Kidney epithelial cell (primary cell): ENCODE measurements at regions not wholly inside any gene's neighbourhood (a gene's known extent, or its start where the extent isn't known, plus 50 kb on each side); places are given as distances from the start of the nearest gene placed in this dataset.

Experiments
- DNase-seq: peaks from one replicate; pipeline ENCODE4 v3.0.0-alpha.2; 2010; ENCODE audit warnings: low read depth
- H3K27me3 ChIP-seq: 2 replicates; pipeline ENCODE4 v1.6.0; 2011; ENCODE audit warnings: low read length; ENCODE audit not compliant: control insufficient read depth, insufficient read depth
- H3K36me3 ChIP-seq: 2 replicates; pipeline ENCODE4 v1.5.1; 2011; ENCODE audit warnings: low read length; ENCODE audit not compliant: control insufficient read depth, insufficient read depth
- H3K4me3 ChIP-seq: 2 replicates; pipeline ENCODE4 v1.5.1; 2011; ENCODE audit warnings: low read depth, mild to moderate bottlenecking, control low read depth, low read length
- TF ChIP-seq, protein P1 (sequence below): IDR thresholded peaks from 2 replicates; pipeline ENCODE4 v1.5.1; 2011; ENCODE audit warnings: mild to moderate bottlenecking, moderate library complexity, low read length, control low read depth, inconsistent platforms; ENCODE audit not compliant: insufficient read depth, poor library complexity, severe bottlenecking

GRCh38 chr16:60329108-60329507 lies 1595.0 kb upstream of the GOT2 start:
- DNase-seq, result no peak
- H3K27me3 ChIP-seq, result no peaks in the 10 kb centered on the region

GRCh38 chr16:60328152-60328551 lies 1594.0 kb upstream of the GOT2 start:
- TF ChIP-seq, protein P1, sequence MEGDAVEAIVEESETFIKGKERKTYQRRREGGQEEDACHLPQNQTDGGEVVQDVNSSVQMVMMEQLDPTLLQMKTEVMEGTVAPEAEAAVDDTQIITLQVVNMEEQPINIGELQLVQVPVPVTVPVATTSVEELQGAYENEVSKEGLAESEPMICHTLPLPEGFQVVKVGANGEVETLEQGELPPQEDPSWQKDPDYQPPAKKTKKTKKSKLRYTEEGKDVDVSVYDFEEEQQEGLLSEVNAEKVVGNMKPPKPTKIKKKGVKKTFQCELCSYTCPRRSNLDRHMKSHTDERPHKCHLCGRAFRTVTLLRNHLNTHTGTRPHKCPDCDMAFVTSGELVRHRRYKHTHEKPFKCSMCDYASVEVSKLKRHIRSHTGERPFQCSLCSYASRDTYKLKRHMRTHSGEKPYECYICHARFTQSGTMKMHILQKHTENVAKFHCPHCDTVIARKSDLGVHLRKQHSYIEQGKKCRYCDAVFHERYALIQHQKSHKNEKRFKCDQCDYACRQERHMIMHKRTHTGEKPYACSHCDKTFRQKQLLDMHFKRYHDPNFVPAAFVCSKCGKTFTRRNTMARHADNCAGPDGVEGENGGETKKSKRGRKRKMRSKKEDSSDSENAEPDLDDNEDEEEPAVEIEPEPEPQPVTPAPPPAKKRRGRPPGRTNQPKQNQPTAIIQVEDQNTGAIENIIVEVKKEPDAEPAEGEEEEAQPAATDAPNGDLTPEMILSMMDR, result no peak
- no peak overlapping the region for H3K4me3 ChIP-seq
- no peak for DNase-seq
- H3K27me3 ChIP-seq, result no peaks in the 10 kb centered on the region
- no peaks in the 10 kb centered on the region for H3K36me3 ChIP-seq

More at GRCh38 chr16:60329108-60329507, 1595.0 kb upstream of the GOT2 start:
- Histone ChIP-seq H3K4me3 (no peak overlapping the region), H3K36me3 (no peaks in the 10 kb centered on the region)
- TF ChIP-seq, protein P1, result no peak

GRCh38 chr16:60318486-60318885 lies 1584.4 kb upstream of the GOT2 start:
- TF ChIP-seq, protein P1, result no peak
- H3K4me3 ChIP-seq, result no peak overlapping the region
- H3K27me3 ChIP-seq, result no peaks in the 10 kb centered on the region
- DNase-seq, result no peak
- no peaks in the 10 kb centered on the region for H3K36me3 ChIP-seq

DNA sequence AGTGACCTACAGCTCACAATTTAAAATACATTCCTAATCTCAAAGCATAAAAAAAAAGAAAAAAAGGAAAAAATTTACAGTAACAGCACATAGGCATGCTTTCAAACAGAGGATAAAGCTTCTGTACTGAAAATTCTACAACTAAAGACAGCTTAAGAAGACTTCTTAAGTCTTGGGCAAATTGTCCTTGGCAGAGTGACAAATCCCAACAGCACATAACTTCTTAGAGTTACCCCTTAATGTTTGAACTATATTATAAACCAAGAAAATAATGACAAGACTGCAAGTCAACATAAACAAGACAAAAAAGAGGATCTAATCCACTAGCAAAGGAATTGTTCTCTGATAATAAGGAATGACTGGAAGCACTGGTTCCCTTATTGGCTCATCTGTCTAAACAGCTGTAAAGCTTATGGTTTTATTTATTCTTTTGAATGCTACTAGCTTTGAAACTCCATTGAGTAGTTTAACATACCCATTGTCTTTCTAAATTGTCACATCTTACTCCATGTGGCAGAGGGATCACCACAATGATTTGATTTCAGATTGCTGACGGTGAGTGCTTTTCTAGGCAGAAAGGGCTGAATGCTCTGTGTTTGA lies 1576.8 kb upstream of the GOT2 start:
- Histone ChIP-seq H3K4me3 (no peak overlapping the region), H3K27me3 (no peaks in the 10 kb centered on the region), H3K36me3 (no peaks in the 10 kb centered on the region)
- DNase-seq, result no peak
- TF ChIP-seq, protein P1, result no peak

GRCh38 chr16:60304720-60305119 lies 1570.6 kb upstream of the GOT2 start:
- H3K4me3 ChIP-seq, result no peak overlapping the region
- no peaks in the 10 kb centered on the region for H3K36me3 ChIP-seq
- TF ChIP-seq, protein P1, result no peak
- no peak for DNase-seq
- no peaks in the 10 kb centered on the region for H3K27me3 ChIP-seq

DNA sequence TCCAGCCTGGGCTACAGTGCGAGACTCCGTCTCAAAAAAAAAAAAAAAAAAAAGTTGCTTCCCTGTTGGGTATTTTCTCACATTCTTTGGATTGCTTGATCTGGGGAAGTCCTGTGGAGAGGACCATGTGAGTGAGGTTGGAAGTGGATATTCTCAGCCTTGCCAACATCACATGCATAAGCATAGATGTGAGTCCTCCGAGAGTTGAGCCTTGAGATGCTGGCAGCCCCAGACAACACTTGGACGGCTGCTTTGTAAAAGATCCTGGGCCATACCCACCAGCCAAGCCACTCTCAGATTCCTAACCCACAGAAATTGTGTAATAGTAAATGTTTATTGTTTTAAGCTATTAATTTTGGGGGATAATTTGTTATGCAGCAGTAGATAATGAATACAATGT lies 1570.0 kb upstream of the GOT2 start:
- TF ChIP-seq, protein P1, result no peak
- DNase-seq, result no peak
- no peaks in the 10 kb centered on the region for H3K27me3 ChIP-seq

More for the DNA sequence above, 1570.0 kb upstream of the GOT2 start:
- Histone ChIP-seq H3K36me3 (no peaks in the 10 kb centered on the region), H3K4me3 (no peak overlapping the region)
